ENCODE measurements at regions not wholly inside any gene's neighbourhood (a gene's known extent, or its start where the extent isn't known, plus 50 kb on each side); places are given as distances from the start of the nearest gene placed in this dataset.

DNA sequence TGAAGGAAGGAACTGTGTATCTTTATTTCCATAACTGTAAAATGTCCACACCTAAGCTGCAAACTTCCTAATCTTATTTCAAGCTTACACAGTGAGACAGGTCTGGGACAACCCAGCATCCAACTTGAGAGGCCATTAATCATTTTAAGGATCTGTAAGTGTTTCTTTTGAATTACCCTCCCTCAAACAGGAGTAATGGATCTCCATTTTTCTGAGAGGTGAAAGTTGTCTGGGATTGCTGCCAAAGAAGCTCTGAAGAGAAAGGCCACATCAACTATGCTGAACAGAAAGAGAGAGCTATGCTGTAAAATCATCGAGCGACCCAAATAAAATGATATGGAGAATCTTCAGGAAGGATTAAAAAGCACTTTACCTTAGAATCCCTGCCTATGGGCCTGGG lies 131.7 kb upstream of the CPNE8 start:
- no peak for DNase-seq (ENCODE audit: insufficient read length, low spot score)
- no peak for FAIRE-seq
- TF ChIP-seq CTCF (IDR thresholded peaks at IDR 0.05; ENCODE audit: insufficient read depth, missing control alignments), result no peak

GRCh38 chr12:39036105-39036504 lies 130.7 kb upstream of the CPNE8 start:
- DNase-seq (ENCODE audit: insufficient read length, low spot score) (no peak), FAIRE-seq (no peak)
- no peak for TF ChIP-seq CTCF (IDR thresholded peaks at IDR 0.05; ENCODE audit: insufficient read depth, missing control alignments)

GRCh38 chr12:39033782-39034181 lies 128.4 kb upstream of the CPNE8 start:
- no peak for FAIRE-seq
- no peak for TF ChIP-seq CTCF (IDR thresholded peaks at IDR 0.05; ENCODE audit: insufficient read depth, missing control alignments)
- DNase-seq (ENCODE audit: insufficient read length, low spot score), result no peak

GRCh38 chr12:39032448-39032847 lies 127.1 kb upstream of the CPNE8 start:
- TF ChIP-seq CTCF (IDR thresholded peaks at IDR 0.05; ENCODE audit: insufficient read depth, missing control alignments), result no peak
- DNase-seq (ENCODE audit: insufficient read length, low spot score) (no peak), FAIRE-seq (no peak)

- TF ChIP-seq CTCF (IDR thresholded peaks at IDR 0.05; ENCODE audit: insufficient read depth, missing control alignments), result no peak
- FAIRE-seq (no peak), DNase-seq (ENCODE audit: insufficient read length, low spot score) (no peak)
These were observed 126.6 kb upstream of the CPNE8 start for GRCh38 chr12:39032034-39032433.

- TF ChIP-seq CTCF (IDR thresholded peaks at IDR 0.05; ENCODE audit: insufficient read depth, missing control alignments), result no peak
- FAIRE-seq (no peak), DNase-seq (ENCODE audit: insufficient read length, low spot score) (no peak)
These were observed 123.0 kb upstream of the CPNE8 start for GRCh38 chr12:39028382-39028781.

DNA sequence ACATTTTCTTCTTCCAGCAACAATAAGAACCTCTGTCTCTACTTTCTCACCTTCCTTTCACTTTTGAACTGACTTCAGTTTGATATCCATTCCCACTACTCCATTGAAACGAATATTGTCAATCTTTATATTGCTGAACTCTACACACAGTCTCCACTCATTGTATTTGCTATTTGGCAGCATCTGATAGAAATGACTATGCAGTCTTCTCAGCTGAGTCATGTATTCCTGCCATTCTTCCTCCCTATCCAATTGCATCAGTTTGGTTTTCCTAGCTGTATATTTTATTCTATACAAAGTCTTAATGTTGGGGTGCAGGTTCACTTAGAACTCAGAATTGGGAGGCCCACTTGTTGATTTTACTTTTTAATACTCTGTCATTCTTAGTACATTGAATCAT lies 107.5 kb upstream of the CPNE8 start:
- FAIRE-seq (no peak), DNase-seq (ENCODE audit: insufficient read length, low spot score) (no peak)
- no peak for TF ChIP-seq CTCF (IDR thresholded peaks at IDR 0.05; ENCODE audit: insufficient read depth, missing control alignments)
